GM12878 (cell line): ENCODE measurements at regions not wholly inside any gene's neighbourhood (a gene's known extent, or its start where the extent isn't known, plus 50 kb on each side); places are given as distances from the start of the nearest gene placed in this dataset.

Source experiments
- EGR1 ChIP-seq, 2 experiments: IDR thresholded peaks; 1 replicate in 1 of 2; 2 replicates in 1 of 2; pipeline ENCODE4 v1.6.1; 2011 to 2012; ENCODE audit warnings: low read depth in 2 of 2, low read length in 2 of 2, borderline replicate concordance in 1 of 2, mild to moderate bottlenecking in 1 of 2, moderate library complexity in 1 of 2
- EP300 ChIP-seq, 2 experiments: fragments of 150-350 bp in 1 of 2; IDR thresholded peaks; 2 replicates each; pipeline ENCODE4 v1.6.1; 2011 to 2012; ENCODE audit warnings: low read depth in 2 of 2, low read length in 2 of 2, borderline replicate concordance in 1 of 2, improper control_type of control experiment in 1 of 2, inconsistent platforms in 1 of 2; ENCODE audit not compliant: control insufficient read depth in 1 of 2
- KDM1A ChIP-seq: fragments of 200-600 bp; sonication (generic); IDR thresholded peaks from 2 replicates; pipeline ENCODE4 v1.6.1; 2016; ENCODE audit warnings: borderline replicate concordance
- NFIC ChIP-seq: IDR thresholded peaks from 2 replicates; pipeline ENCODE4 v1.6.1; 2012; ENCODE audit warnings: low read depth, mild to moderate bottlenecking, inconsistent platforms, low read length, moderate library complexity
- RB1 ChIP-seq: fragments of 450-650 bp; formaldehyde crosslinking; IDR thresholded peaks from 2 replicates; pipeline ENCODE4 v1.6.1; 2017; ENCODE audit warnings: mild to moderate bottlenecking, borderline replicate concordance
- TAF1 ChIP-seq: IDR thresholded peaks from 2 replicates; pipeline ENCODE4 v1.6.1; 2011; ENCODE audit warnings: mild to moderate bottlenecking, low read depth, low read length, borderline replicate concordance
- TF ChIP-seq, protein P1 (sequence below): fragments of 450-650 bp; IDR thresholded peaks from 2 replicates; pipeline ENCODE4 v1.6.1; 2016; ENCODE audit warnings: mild to moderate bottlenecking, moderate library complexity, borderline replicate concordance

DNA sequence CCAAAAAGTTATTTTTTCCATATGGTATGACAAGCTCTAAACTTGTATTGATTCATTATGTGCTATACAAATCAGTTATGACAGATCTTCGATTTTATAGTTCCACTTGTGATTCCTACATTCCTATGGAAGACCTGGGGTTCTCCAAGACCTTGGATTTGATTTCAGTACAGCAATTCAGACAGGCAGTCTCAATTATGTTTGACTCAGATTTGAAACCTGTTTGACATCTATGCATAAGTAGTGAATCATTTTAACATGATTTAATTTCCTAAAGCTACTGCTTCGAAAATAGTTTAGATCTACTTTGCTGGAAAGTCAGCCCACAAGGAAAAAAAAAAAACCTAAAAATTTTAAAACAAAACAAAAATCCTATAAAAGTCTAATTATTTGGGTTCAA, 820.4 kb downstream of the LUZP2 start:
- TF ChIP-seq RB1 (no peak), EP300 (IDR thresholded peaks at IDR 0.05; ENCODE audit: borderline replicate concordance in 1 of 2, control insufficient read depth in 1 of 2, low read depth in 2 of 2, low read length in 2 of 2) (no peak), KDM1A (no peak), TAF1 (no peak), EGR1 (IDR thresholded peaks at IDR 0.05; ENCODE audit: borderline replicate concordance in 1 of 2, low read depth in 2 of 2, low read length in 2 of 2) (no peak), NFIC (no peak)
- TF ChIP-seq, protein P1, sequence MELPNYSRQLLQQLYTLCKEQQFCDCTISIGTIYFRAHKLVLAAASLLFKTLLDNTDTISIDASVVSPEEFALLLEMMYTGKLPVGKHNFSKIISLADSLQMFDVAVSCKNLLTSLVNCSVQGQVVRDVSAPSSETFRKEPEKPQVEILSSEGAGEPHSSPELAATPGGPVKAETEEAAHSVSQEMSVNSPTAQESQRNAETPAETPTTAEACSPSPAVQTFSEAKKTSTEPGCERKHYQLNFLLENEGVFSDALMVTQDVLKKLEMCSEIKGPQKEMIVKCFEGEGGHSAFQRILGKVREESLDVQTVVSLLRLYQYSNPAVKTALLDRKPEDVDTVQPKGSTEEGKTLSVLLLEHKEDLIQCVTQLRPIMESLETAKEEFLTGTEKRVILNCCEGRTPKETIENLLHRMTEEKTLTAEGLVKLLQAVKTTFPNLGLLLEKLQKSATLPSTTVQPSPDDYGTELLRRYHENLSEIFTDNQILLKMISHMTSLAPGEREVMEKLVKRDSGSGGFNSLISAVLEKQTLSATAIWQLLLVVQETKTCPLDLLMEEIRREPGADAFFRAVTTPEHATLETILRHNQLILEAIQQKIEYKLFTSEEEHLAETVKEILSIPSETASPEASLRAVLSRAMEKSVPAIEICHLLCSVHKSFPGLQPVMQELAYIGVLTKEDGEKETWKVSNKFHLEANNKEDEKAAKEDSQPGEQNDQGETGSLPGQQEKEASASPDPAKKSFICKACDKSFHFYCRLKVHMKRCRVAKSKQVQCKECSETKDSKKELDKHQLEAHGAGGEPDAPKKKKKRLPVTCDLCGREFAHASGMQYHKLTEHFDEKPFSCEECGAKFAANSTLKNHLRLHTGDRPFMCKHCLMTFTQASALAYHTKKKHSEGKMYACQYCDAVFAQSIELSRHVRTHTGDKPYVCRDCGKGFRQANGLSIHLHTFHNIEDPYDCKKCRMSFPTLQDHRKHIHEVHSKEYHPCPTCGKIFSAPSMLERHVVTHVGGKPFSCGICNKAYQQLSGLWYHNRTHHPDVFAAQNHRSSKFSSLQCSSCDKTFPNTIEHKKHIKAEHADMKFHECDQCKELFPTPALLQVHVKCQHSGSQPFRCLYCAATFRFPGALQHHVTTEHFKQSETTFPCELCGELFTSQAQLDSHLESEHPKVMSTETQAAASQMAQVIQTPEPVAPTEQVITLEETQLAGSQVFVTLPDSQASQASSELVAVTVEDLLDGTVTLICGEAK = no peak
